ENCODE measurements at regions not wholly inside any gene's neighbourhood (a gene's known extent, or its start where the extent isn't known, plus 50 kb on each side); places are given as distances from the start of the nearest gene placed in this dataset.

DNA sequence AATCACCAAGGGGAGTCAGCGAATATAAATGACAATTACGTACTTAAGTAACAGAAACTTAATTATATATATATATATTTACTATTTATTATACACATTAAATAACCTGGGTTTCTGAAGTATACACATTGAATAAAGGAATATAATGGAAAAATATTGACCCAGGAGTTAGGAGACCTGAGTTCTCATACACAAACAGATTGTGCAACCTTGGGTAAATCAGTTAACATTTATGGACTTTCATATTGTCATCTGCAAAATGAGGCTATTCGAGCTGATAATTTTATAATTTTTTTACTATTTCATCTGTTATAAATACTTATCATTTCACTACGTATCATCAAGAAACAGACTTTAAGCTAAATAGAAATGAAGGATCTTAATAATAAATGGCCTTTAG is 75.1 kb upstream of the SRRM3 start:
- no peak for TF ChIP-seq POLR2A (IDR thresholded peaks at IDR 0.05)
- TF ChIP-seq POLR2AphosphoS5 (IDR thresholded peaks at IDR 0.05): no peak
- TF ChIP-seq, protein P1, sequence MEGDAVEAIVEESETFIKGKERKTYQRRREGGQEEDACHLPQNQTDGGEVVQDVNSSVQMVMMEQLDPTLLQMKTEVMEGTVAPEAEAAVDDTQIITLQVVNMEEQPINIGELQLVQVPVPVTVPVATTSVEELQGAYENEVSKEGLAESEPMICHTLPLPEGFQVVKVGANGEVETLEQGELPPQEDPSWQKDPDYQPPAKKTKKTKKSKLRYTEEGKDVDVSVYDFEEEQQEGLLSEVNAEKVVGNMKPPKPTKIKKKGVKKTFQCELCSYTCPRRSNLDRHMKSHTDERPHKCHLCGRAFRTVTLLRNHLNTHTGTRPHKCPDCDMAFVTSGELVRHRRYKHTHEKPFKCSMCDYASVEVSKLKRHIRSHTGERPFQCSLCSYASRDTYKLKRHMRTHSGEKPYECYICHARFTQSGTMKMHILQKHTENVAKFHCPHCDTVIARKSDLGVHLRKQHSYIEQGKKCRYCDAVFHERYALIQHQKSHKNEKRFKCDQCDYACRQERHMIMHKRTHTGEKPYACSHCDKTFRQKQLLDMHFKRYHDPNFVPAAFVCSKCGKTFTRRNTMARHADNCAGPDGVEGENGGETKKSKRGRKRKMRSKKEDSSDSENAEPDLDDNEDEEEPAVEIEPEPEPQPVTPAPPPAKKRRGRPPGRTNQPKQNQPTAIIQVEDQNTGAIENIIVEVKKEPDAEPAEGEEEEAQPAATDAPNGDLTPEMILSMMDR (IDR thresholded peaks at IDR 0.05): no peak
- no peak for TF ChIP-seq EP300 (IDR thresholded peaks at IDR 0.05)

Measured in sigmoid colon (tissue), 4 donors.